RWPE1 (cell line): ENCODE measurements at regions not wholly inside any gene's neighbourhood (a gene's known extent, or its start where the extent isn't known, plus 50 kb on each side); places are given as distances from the start of the nearest gene placed in this dataset.
"Not testable (repeated sequence)": the region's sequence is repeated elsewhere in the genome, so short reads cannot be mapped to it uniquely, and the experiment has no call there.

Experiments used
- CTCF ChIA-PET: fragments of 350-600 bp; sonication (Branson Sonifier 250); formaldehyde crosslinking; extraction: SDS; loops from one replicate; lab custom pipeline; 2021; lab: Yijun Ruan, JAX
- POLR2A ChIA-PET: fragments of 400-600 bp; formaldehyde crosslinking; extraction: SDS; loops from one replicate; lab custom pipeline; 2020; ENCODE audit warnings: antibody characterized with exemption; ENCODE audit not compliant: low non-redundant PET; lab: Yijun Ruan, JAX
- DNase-seq: peaks from one replicate; pipeline ENCODE4 v3.0.0; 2012; ENCODE audit warnings: low spot score
- H3K27ac ChIP-seq: fragments of 450-650 bp; 2 replicates; pipeline ENCODE4 v1.5.1; 2017
- TF ChIP-seq, protein P1 (sequence below): fragments of 450-650 bp; conservative IDR thresholded peaks from 2 replicates; pipeline ENCODE4 v1.5.1; 2017; ENCODE audit warnings: low read depth, mild to moderate bottlenecking

GRCh38 chr11:100409267-100409666 lies 277.8 kb upstream of the ARHGAP42 start:
- DNase-seq, H3K27ac ChIP-seq, CTCF ChIA-PET, POLR2A ChIA-PET: not testable (repeated sequence)

- ChIA-PET CTCF (interaction anchor here (0.6 kb wide), 1 partner anchor 515 kb away, joined by 3 read pairs; no protein-coding TSS in a partner anchor), POLR2A (no interaction called here)
- no peak overlapping the region for H3K27ac ChIP-seq
- DNase-seq: no peak
- TF ChIP-seq, protein P1, sequence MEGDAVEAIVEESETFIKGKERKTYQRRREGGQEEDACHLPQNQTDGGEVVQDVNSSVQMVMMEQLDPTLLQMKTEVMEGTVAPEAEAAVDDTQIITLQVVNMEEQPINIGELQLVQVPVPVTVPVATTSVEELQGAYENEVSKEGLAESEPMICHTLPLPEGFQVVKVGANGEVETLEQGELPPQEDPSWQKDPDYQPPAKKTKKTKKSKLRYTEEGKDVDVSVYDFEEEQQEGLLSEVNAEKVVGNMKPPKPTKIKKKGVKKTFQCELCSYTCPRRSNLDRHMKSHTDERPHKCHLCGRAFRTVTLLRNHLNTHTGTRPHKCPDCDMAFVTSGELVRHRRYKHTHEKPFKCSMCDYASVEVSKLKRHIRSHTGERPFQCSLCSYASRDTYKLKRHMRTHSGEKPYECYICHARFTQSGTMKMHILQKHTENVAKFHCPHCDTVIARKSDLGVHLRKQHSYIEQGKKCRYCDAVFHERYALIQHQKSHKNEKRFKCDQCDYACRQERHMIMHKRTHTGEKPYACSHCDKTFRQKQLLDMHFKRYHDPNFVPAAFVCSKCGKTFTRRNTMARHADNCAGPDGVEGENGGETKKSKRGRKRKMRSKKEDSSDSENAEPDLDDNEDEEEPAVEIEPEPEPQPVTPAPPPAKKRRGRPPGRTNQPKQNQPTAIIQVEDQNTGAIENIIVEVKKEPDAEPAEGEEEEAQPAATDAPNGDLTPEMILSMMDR: no peak
Measured at GRCh38 chr11:100419518-100419917, 267.6 kb upstream of the ARHGAP42 start.

DNA sequence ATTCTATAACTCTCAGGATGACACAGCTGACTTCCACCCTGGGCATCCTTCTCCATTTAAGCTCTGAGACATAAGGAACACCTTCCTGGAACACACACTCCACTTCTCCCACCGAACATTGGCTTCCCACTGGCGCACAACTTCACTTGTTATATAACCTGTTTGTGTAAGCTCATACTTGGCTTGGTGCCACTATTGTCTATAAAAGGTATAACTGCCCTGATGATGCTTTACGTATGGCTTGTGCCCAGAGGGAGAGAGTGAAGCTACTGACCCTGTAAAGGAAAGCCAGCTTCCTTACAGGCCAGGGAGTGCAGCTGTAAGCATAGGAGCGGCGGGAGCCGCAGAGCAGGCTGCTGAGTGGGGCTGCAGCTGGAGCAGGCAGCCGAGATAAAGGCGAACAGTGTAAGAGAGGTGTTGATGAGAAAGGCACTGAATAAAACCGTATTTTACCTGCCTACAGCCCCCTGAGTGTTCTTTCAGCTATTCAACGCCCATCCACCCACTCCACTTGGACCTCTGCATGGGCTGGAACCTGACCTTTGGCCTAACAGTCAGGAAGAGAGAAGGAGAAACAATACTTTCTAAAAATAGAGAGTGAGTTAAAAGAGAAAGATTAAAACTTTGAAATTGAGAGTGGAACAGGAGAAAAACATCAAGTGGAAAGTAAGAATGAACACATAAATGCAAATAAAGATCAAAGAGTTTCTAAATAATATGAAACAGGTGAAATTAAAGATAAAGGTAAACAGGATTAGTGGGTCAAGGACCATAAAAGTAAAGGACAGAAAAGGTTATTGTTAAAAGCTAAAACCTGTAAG lies 252.1 kb upstream of the ARHGAP42 start:
- no peak for DNase-seq
- TF ChIP-seq, protein P1: no peak
- H3K27ac ChIP-seq: no peak overlapping the region
- POLR2A ChIA-PET: no interaction called here
- CTCF ChIA-PET: interaction anchor here (0.6 kb wide), 1 partner anchor 254 kb away, joined by 5 read pairs; no protein-coding TSS in a partner anchor

- POLR2A ChIA-PET: no interaction called here
- DNase-seq: no peak
- CTCF ChIA-PET: no interaction called here
- no peak overlapping the region for H3K27ac ChIP-seq
- TF ChIP-seq, protein P1: no peak
Measured at GRCh38 chr11:100438376-100438775, 248.7 kb upstream of the ARHGAP42 start.

DNA sequence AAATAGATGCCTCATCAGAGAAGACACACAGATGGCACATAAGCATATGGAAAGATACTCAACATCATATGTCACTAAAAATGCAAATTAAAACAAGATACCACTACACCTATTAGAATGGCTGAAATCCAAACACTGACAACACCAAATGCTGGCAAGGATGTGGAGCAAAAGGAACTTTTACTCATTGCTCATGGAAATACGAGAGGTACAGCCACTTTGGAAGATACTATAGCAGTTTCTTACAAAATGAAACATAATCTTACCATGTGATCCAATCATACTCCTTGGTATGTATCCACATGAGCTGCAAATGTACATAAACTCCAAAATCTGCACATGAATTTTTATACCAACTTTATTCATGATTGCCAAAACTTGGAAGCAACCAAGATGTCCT lies 246.0 kb upstream of the ARHGAP42 start:
- no peak for DNase-seq
- TF ChIP-seq, protein P1: no peak
- CTCF ChIA-PET: no interaction called here

GRCh38 chr11:100442017-100442416 lies 245.1 kb upstream of the ARHGAP42 start:
- TF ChIP-seq, protein P1: no peak
- ChIA-PET POLR2A (no interaction called here), CTCF (no interaction called here)
- no peak overlapping the region for H3K27ac ChIP-seq
- DNase-seq: no peak

More for the DNA sequence above, 246.0 kb upstream of the ARHGAP42 start:
- H3K27ac ChIP-seq: no peak overlapping the region
- POLR2A ChIA-PET: no interaction called here

DNA sequence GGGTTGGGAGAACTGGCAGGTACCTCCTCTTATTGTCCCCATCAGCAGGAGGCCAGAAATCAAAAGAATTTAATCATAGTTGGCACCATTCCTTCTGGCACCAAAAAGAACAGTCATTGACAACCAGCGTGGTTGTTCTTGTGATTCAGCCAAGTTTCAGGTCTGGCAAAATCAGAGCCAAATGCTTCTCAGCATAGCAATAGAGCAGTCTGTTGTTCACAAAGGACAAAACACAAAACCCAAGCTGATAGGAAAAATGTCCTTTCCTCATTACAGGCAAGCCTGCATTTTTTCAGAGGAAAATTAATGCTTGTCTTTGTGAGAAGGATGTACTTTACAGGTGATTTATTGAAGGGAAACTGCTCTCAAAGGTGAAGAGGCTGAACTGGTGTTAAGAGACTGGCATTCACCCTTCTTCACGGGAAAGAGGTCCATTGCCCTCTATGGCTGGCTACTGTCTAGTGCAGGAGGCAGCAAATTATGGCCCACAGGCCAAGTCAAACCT lies 241.8 kb upstream of the ARHGAP42 start:
- POLR2A ChIA-PET: no interaction called here
- DNase-seq: no peak
- H3K27ac ChIP-seq: no peak overlapping the region
- TF ChIP-seq, protein P1: no peak
- CTCF ChIA-PET: interaction anchor here (0.6 kb wide), 1 partner anchor 1429 kb away, joined by 5 read pairs; no protein-coding TSS in a partner anchor

DNA sequence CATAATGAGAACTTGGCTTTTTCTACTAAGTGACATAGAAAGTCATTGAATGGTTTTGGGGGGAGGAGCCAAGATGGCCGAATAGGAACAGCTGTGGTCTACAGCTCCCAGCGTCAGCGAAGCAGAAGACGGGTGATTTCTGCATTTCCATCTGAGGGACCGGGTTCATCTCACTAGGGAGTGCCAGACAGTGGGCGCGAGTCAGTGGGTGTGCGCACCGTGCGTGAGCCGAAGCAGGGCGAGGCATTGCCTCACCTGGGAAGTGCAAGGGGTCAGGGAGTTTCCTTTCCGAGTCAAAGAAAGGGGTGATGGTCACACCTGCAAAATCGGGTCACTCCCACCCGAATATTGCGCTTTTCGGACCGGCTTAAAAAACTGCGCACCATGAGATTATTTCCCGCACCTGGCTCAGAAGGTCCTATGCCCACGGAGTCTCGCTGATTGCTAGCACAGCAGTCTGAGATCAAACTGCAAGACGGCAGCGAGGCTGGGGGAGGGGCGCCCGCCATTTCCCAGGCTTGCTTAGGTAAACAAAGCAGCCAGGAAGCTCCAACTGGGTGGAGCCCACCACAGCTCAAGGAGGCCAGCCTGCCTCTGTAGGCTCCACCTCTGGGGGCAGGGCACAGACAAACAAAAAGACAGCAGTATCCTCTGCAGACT lies 235.2 kb upstream of the ARHGAP42 start:
- H3K27ac ChIP-seq, DNase-seq, POLR2A ChIA-PET, CTCF ChIA-PET: not testable (repeated sequence)
